GM10248 (cell line): ENCODE measurements at regions not wholly inside any gene's neighbourhood (a gene's known extent, or its start where the extent isn't known, plus 50 kb on each side); places are given as distances from the start of the nearest gene placed in this dataset.
"Not testable (repeated sequence)": the region's sequence is repeated elsewhere in the genome, so short reads cannot be mapped to it uniquely, and the experiment has no call there.

Source experiments
- CTCF ChIA-PET: fragments of 300-600 bp; sonication (Branson Sonifier 250); formaldehyde crosslinking; extraction: SDS; loops from one replicate; lab custom pipeline; 2021; ENCODE audit warnings: antibody characterized with exemption; lab: Yijun Ruan, JAX
- POLR2A ChIA-PET: fragments of 350-650 bp; sonication (Branson Sonifier 250); formaldehyde crosslinking; extraction: SDS; loops from one replicate; lab custom pipeline; 2020; ENCODE audit warnings: antibody characterized with exemption; lab: Yijun Ruan, JAX
- DNase-seq: peaks from one replicate; pipeline ENCODE4 v3.0.0; 2012; ENCODE audit errors: extremely low spot score
- CTCF ChIP-seq: IDR thresholded peaks from 2 replicates; pipeline ENCODE4 v1.5.1; 2012; ENCODE audit warnings: mild to moderate bottlenecking, low read depth; ENCODE audit errors: extremely low read depth, missing control alignments, control extremely low read depth

GRCh38 chr5:52134013-52134650, 653.6 kb upstream of the ITGA1 start:
- no peak for TF ChIP-seq CTCF
- ChIA-PET CTCF (interaction anchor here (1.4 kb wide), 1 partner anchor 14 kb away, joined by 3 read pairs; no protein-coding TSS in a partner anchor), POLR2A (no interaction called here)
- DNase-seq: no peak

GRCh38 chr5:52139888-52140615, 647.7 kb upstream of the ITGA1 start:
- DNase-seq: no peak
- POLR2A ChIA-PET: no interaction called here
- CTCF ChIA-PET: interaction anchor here (0.9 kb wide), 1 partner anchor 10 kb away, joined by 4 read pairs; no protein-coding TSS in a partner anchor
- no peak for TF ChIP-seq CTCF

- CTCF ChIA-PET: interaction anchor here (1.0 to 1.3 kb wide), 2 partner anchors 12 to 14 kb away, joined by 3 read pairs; no protein-coding TSS in a partner anchor
- POLR2A ChIA-PET: no interaction called here
- TF ChIP-seq CTCF: no peak
- DNase-seq: no peak
Observed at GRCh38 chr5:52148679-52149078, 639.0 kb upstream of the ITGA1 start.

GRCh38 chr5:52150501-52150900, 637.2 kb upstream of the ITGA1 start:
- CTCF ChIA-PET: interaction anchor here (1.1 to 1.2 kb wide), 2 partner anchors 9 to 11 kb away, joined by 4 read pairs; no protein-coding TSS in a partner anchor
- POLR2A ChIA-PET: no interaction called here
- DNase-seq: no peak
- no peak for TF ChIP-seq CTCF

GRCh38 chr5:52156809-52157208, 630.9 kb upstream of the ITGA1 start:
- DNase-seq, POLR2A ChIA-PET, CTCF ChIA-PET: not testable (repeated sequence)

GRCh38 chr5:52165806-52166205, 621.9 kb upstream of the ITGA1 start:
- CTCF ChIA-PET, DNase-seq, POLR2A ChIA-PET: not testable (repeated sequence)

GRCh38 chr5:52173133-52173532, 614.6 kb upstream of the ITGA1 start:
- no peak for DNase-seq
- CTCF ChIA-PET: no interaction called here
- POLR2A ChIA-PET: no interaction called here
- no peak for TF ChIP-seq CTCF
